Amygdala (tissue), 56 donors: ENCODE measurements at regions not wholly inside any gene's neighbourhood (a gene's known extent, or its start where the extent isn't known, plus 50 kb on each side); places are given as distances from the start of the nearest gene placed in this dataset.
"Not testable (repeated sequence)": the region's sequence is repeated elsewhere in the genome, so short reads cannot be mapped to it uniquely, and the experiment has no call there.

Source experiments
- DNase-seq, 56 donors: peaks; one replicate each; lab custom pipeline; 2025; lab: John Stamatoyannopoulos, UW

- no peak for DNase-seq
These were observed 196.2 kb downstream of the SLC38A4 start for GRCh38 chr12:46629331-46630229.

- DNase-seq = no peak
These were observed 197.6 kb downstream of the SLC38A4 start for GRCh38 chr12:46628176-46628575.

DNA sequence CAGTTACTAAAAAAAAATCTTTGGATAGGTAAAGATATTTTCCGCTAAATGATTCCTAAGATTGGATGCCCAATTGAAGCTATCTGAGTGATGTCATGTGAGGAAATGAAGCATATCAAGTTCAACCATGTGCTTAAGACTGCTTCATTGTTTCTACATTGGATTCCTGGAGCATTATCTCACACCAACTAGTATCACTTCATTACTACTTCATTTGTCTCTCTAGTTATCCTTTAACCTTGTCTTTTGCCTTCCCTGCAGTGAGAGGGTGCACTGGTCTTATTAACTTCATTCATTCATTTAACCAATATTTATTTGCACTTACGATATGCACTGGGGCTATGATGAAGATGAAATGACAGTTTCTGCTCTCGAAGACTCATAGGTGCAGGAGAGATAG lies 198.1 kb downstream of the SLC38A4 start:
- no peak for DNase-seq

- not testable (repeated sequence) for DNase-seq
These were observed 206.3 kb downstream of the SLC38A4 start for GRCh38 chr12:46619474-46619873.

GRCh38 chr12:46617737-46618136 lies 208.1 kb downstream of the SLC38A4 start:
- not testable (repeated sequence) for DNase-seq

DNA sequence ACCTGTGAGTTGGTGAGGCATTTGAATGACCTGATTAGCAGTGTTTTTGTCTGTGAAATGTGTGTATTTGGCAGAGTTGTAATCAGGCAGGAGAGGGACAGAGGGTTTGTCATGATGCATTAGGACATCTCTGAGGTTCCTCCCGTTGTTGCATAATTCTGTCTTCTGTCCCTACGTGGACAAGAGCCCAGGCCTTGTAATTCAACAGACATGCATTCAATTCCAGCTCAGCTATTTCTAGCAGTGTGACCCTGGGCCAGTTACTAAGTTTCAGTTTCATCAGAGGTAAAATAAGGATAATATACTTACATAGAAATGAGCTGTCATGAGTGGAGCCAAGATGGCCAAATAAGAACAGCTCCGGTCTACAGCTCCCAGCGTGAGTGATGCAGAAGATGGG lies 208.6 kb downstream of the SLC38A4 start:
- no peak for DNase-seq

GRCh38 chr12:46610754-46611153 lies 215.0 kb downstream of the SLC38A4 start:
- DNase-seq = no peak

GRCh38 chr12:46609674-46610073 lies 216.1 kb downstream of the SLC38A4 start:
- no peak for DNase-seq

- no peak for DNase-seq
These were observed 216.5 kb downstream of the SLC38A4 start for GRCh38 chr12:46609273-46609623.

DNA sequence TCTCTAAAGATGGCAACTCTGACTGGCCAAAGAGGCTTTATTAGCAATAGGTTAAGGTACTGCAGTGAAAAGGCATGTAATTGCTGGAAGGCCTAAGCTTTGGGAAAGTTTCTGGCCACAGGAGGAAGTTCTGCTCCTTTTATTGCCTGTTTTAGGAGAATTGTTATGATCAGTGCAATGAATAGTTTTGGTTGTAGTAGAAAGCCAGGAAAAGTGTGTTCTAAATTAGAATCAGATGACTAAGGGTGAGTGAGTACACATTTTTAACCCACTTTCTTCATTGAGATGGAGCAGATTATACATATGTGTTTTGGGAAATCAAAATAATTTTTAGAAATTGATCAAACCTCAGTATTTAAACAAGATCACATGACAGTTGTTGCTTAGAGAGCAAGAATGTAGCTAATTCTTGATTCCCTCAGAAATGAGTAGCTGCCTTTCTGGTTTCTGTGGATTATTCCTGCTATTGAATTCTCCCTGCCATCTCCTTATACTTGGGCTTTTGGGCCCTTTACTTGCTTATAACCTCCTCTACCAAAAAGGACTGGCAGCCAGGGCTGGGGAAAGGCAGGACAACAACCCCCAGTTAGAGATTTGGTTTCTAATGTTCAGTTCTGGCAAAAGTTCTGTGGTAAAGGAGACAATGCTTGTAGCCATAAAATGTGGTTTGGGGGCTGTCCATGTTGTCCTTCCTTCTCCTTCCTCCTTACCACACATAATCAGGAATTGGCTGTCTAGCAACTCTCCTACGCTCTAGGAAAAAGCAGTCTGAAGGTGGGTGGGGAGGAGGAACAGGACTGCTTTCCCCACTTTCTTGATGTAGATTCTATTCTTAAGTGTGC lies 217.1 kb downstream of the SLC38A4 start:
- DNase-seq = peak in 2 of 56 donors; percentile 1 to 11

DNA sequence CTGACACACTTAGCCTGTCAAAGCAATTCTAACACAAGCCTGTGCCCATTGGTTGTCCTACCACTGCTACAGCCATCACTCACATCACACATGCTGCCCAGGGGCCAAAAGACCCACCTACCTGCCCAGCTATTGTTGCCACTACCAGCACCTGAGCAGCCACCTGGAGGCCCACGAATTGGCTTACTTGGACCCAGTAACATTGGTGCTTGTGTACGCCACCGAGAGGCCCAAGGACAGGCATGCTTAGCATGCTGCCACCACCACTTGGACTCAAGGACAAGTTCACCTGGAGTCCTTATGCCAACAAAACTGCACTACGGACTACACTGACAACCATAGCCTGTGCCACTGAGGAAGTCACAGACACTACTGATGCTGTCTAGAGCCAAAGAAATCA lies 221.1 kb downstream of the SLC38A4 start:
- no peak for DNase-seq

GRCh38 chr12:46603776-46604456 lies 221.9 kb downstream of the SLC38A4 start:
- no peak for DNase-seq

DNA sequence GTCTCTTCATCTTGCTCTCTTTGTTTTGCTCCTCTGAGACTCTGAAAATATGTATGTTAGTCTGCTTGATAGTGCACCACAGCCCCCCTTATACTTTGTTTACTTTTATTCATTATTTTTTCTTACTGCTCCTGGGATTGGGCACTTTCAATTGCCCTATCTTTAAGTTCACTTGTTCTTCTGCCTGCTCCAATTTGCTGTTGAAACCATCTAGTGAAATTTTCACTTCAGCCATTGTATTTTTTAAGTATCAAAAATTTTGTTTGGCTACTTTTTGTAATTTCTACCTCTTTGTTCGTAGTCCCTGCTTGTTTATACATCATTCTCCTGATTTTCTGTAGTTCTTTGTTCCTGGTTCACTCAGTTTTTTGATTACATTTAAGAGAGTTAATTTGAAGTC lies 223.3 kb downstream of the SLC38A4 start:
- DNase-seq = no peak

DNA sequence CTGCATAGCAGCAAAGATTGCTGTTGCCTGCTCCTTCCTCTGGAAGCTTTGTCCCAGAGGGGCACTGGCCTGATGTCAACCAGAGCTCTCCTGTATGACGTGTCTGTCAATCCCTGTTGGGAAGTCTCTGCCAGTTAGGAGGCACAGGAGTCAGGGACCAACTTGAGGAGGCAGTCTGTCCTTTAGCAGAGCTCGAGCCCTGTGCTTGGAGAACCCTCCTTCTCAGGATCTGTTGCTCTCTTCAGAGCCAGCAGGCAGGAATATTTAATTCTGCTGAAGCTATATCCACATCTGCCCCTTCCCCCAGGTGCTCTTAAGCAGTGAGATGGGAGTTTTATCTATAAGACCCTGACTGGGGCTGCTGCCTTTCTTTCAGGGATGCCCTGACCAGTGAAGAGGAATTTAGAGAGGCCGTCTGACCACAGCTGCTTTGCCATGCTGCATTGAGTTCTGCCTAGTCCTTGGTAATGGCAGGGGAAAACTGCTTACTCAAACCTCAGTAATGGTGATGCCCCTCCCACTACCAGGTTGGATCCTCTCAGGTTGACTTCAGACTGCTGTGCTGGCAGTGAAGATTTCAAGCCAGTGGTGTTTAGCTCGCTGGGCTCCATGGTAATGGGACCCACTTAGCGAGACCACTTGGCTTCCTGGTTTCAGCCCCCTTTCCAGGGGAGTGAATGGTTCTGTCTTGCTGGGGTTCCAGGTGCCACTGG lies 218.6 kb upstream of the SLC38A2 start:
- DNase-seq = no peak

DNA sequence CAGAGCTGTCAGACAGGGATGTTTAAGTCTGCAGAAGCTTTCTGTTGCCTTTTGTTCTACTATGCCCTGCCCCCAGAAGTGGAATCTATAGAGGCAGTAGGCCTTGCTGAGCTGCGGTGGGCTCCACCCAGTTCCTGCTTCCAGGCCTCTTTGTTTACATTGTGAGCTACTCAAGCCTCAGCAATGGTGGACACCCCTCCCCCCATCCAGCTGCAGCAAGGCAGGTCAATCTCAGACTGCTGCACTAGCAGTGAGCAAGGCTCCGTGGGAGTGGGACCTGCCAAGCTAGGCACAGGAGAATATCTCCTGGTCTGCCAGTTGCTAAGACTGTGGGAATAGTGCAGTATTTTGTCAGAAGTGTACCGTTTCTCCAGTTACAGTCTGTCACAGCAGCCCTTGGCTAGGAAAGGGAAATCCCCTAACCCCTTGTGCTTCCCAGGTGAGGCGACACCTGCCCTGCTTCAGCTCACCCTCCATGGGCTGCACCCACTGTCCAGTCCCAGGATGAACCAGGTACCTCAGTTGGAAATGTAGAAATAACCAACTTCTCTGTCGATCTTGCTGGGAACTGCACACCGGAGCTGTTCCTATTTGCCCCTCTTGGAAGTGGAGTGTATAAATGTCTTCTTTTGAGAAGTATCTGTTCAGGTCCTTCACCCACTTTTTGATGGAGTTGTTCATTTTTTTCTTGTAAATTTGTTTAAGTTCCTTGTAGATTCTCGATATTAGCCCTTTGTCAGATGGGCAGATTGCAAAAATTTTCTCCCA lies 213.5 kb upstream of the SLC38A2 start:
- DNase-seq = no peak

DNA sequence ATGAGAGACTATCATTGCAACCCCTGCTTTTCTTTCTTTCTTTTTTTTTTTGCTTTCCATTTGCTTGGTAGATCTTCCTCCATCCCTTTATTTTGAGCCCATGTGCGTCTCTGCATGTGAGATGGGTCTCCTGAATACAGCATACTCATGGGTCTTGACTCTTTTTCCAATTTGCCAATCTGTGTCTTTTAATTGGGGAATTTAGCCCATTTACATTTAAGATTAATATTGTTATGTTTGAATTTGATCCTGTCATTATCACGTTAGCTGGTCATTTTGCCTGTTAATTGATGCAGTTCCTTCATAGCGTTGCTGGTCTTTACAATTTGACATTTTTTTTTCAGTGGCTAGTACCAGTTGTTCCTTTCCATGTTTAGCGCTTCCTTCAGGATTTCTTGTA lies 211.5 kb upstream of the SLC38A2 start:
- not testable (repeated sequence) for DNase-seq

DNA sequence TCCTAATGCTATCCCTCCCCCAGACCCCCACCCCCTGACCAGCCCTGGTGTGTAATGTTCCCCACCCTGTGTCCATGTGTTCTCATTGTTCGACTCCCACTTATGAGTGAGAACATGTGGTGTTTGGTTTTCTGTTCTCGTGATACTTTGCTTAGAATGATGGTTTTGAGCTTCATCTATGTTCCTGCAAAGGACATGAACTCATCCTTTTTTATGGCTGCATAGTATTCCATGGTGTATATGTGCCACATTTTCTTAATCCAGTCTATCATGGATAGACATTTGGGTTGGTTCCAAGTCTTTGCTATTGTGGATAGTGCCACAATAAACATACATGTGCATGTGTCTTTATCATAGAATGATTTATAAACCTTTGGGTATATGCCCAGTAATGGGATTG lies 209.4 kb upstream of the SLC38A2 start:
- not testable (repeated sequence) for DNase-seq

DNA sequence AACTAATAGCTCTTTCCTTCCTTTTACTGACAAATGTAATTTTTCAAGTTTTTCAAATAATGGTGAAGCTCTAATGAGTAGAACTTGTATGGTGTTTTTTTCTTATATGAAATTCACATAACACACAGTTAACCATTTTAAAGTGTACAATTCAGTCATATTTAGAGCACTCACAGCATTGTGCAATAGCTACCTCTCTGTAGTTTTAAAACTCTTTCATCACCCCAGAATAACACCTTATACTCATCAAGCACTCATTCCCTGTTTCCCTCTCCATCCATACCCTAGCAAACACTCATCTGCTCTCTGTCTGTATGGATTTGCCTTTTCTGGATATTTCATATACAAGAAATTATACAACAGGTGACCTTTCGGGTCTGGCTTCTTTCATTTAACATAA lies 207.9 kb upstream of the SLC38A2 start:
- DNase-seq = no peak

DNA sequence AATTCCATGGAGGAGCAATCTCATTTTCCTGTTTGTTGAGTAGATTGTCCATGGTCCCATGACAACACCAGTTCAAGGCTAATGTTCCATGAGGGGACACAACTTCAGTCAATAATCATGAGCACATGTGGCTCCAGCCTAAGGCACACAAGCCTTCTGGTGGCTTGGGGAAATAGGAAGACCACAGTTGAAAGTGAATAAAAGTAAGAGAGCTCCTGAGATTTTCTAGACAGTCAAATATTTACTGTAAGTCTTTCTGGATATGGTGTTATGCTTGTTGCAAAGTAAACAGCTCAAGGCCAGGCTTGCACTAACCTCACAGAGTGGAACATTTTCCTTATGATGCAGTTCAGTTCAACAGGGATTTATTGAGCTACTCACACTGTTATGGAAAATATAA lies 206.9 kb upstream of the SLC38A2 start:
- DNase-seq = no peak
